NB4 (cell line): ENCODE measurements at regions not wholly inside any gene's neighbourhood (a gene's known extent, or its start where the extent isn't known, plus 50 kb on each side); places are given as distances from the start of the nearest gene placed in this dataset.

Source experiments
- POLR2A ChIP-seq: IDR thresholded peaks from 2 replicates; pipeline ENCODE4 v1.6.1; 2011; ENCODE audit warnings: mild to moderate bottlenecking; ENCODE audit not compliant: insufficient read length; ENCODE audit errors: extremely low read depth
- TF ChIP-seq, protein P1 (sequence below): IDR thresholded peaks from one replicate; pipeline ENCODE4 v1.5.1; 2012; ENCODE audit warnings: low read depth, low read length

DNA sequence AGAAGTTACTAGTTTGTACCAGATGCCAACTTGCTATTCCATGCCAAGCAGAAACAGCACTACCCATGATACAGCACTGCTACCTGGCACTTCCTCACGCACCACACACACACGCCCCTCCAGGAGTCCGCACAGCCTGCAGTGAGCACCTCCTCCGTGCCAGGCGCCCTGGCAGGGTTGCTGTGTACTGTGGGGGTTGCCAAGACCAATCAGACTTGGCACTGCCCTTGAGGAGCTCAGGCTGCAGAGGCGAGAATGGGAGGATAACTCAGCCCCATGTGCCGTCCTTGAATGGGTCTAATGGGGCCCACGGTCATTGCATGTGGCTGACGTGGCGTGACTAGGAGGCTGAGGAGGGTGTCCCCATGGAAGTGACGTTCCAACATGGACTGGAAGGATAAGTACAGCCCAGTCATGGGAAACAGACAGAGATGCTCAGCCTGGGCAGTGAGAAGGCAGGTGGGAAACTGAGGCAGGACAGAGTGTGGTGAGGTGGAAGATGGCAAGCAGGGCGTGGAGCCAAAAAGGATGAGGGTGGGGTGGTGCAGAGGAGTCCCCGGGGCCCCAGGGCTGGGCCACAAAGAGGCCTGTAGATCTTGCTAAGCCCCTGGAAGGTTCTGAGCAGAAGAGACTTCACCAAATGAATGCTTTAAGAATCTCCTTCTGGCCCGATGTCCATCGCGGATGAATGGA, 65.3 kb upstream of the C14orf180 start:
- TF ChIP-seq, protein P1, sequence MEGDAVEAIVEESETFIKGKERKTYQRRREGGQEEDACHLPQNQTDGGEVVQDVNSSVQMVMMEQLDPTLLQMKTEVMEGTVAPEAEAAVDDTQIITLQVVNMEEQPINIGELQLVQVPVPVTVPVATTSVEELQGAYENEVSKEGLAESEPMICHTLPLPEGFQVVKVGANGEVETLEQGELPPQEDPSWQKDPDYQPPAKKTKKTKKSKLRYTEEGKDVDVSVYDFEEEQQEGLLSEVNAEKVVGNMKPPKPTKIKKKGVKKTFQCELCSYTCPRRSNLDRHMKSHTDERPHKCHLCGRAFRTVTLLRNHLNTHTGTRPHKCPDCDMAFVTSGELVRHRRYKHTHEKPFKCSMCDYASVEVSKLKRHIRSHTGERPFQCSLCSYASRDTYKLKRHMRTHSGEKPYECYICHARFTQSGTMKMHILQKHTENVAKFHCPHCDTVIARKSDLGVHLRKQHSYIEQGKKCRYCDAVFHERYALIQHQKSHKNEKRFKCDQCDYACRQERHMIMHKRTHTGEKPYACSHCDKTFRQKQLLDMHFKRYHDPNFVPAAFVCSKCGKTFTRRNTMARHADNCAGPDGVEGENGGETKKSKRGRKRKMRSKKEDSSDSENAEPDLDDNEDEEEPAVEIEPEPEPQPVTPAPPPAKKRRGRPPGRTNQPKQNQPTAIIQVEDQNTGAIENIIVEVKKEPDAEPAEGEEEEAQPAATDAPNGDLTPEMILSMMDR = no peak
- no peak for TF ChIP-seq POLR2A
